ENCODE measurements at regions not wholly inside any gene's neighbourhood (a gene's known extent, or its start where the extent isn't known, plus 50 kb on each side); places are given as distances from the start of the nearest gene placed in this dataset.

DNA sequence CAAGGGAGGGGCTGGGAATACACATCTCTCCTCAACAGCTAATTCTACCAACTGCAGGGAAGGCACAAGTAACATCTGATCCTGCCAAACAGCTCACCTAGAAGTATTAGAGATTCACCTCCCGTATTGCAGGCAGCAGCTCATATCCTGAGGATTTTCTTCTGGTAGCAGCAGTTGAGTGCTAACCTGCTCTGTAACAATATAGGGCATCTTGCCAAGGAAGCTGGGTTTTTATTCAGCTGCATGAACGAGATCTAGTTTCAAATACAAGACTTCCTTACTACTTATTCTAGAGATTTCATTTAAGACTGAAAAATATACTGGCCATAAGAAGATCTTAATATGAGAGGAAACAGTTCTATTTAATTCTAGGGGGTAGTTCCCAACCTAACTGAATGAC is 261.4 kb upstream of the USP15 start:
- TF ChIP-seq POLR2AphosphoS5 (IDR thresholded peaks at IDR 0.05): no peak
- TF ChIP-seq, protein P1, sequence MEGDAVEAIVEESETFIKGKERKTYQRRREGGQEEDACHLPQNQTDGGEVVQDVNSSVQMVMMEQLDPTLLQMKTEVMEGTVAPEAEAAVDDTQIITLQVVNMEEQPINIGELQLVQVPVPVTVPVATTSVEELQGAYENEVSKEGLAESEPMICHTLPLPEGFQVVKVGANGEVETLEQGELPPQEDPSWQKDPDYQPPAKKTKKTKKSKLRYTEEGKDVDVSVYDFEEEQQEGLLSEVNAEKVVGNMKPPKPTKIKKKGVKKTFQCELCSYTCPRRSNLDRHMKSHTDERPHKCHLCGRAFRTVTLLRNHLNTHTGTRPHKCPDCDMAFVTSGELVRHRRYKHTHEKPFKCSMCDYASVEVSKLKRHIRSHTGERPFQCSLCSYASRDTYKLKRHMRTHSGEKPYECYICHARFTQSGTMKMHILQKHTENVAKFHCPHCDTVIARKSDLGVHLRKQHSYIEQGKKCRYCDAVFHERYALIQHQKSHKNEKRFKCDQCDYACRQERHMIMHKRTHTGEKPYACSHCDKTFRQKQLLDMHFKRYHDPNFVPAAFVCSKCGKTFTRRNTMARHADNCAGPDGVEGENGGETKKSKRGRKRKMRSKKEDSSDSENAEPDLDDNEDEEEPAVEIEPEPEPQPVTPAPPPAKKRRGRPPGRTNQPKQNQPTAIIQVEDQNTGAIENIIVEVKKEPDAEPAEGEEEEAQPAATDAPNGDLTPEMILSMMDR (IDR thresholded peaks at IDR 0.05): no peak
- no peak for TF ChIP-seq POLR2A (IDR thresholded peaks at IDR 0.05)

Data from prostate gland (tissue), 2 donors.